ENCODE measurements at regions not wholly inside any gene's neighbourhood (a gene's known extent, or its start where the extent isn't known, plus 50 kb on each side); places are given as distances from the start of the nearest gene placed in this dataset.

DNA sequence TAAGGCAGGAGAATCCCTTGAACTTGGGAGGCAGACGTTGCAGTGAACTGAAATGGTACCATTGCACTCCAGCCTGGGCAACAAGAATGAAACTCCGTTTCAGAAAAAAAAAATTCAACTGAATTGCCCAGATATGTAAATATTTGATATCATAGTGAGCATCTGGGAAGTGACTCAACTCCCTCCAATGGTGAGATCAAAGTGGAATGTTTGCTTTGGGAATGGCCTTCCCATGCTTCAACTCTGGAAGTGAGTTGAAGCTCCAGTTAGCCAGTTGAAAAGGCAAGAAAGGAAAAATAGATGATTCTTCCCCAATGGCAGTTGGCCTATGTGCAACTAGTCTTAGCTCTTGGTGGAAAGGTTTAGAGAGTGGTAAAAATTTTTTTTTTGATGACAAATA is 131.6 kb upstream of the CMC1 start:
- Histone ChIP-seq H3K4me3 (no peak overlapping the region), H3K36me3 (no peaks in the 10 kb centered on the region), H3K27ac (no peak overlapping the region), H3K4me1 (no peaks in the 10 kb centered on the region), H3K27me3 (no peaks in the 10 kb centered on the region), H3K9me3 (no peaks in the 10 kb centered on the region)
- intact Hi-C loops (cut with DNase I), result no loop called here
- TF ChIP-seq POLR2AphosphoS5 (IDR thresholded peaks at IDR 0.05; ENCODE audit: insufficient read depth in 1 of 2, low read depth in 1 of 2) (no peak), POLR2A (IDR thresholded peaks at IDR 0.05) (no peak)
- TF ChIP-seq, protein P1, sequence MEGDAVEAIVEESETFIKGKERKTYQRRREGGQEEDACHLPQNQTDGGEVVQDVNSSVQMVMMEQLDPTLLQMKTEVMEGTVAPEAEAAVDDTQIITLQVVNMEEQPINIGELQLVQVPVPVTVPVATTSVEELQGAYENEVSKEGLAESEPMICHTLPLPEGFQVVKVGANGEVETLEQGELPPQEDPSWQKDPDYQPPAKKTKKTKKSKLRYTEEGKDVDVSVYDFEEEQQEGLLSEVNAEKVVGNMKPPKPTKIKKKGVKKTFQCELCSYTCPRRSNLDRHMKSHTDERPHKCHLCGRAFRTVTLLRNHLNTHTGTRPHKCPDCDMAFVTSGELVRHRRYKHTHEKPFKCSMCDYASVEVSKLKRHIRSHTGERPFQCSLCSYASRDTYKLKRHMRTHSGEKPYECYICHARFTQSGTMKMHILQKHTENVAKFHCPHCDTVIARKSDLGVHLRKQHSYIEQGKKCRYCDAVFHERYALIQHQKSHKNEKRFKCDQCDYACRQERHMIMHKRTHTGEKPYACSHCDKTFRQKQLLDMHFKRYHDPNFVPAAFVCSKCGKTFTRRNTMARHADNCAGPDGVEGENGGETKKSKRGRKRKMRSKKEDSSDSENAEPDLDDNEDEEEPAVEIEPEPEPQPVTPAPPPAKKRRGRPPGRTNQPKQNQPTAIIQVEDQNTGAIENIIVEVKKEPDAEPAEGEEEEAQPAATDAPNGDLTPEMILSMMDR (IDR thresholded peaks at IDR 0.05), result no peak
- no peak for DNase-seq (ENCODE audit: extremely low spot score in 2 of 2)

DNA sequence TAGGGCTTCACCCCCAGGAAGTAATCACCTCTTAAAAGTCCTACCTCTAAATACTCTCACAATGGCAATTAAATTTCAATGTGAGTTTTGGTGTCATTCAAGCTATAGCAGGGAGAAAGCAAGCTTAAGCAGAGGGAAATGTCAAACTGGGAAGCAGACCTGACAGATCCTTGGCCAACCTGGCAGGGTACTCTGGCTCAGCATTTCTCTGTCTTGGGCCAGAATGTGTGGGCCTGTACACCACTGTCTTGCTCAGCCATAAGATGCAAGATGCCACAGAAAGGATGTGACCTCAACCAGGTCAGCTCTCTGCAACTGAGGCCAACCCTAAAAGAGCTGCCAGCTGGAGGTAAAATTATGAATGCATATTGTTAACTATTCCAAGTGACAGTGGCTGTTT is 130.6 kb upstream of the CMC1 start:
- no peaks in the 10 kb centered on the region for H3K27me3 ChIP-seq
- intact Hi-C loops (cut with DNase I), result no loop called here
- no peaks in the 10 kb centered on the region for H3K36me3 ChIP-seq
- H3K27ac ChIP-seq, result no peak overlapping the region
- no peak overlapping the region for H3K4me3 ChIP-seq
- H3K4me1 ChIP-seq, result no peaks in the 10 kb centered on the region
- no peaks in the 10 kb centered on the region for H3K9me3 ChIP-seq
- TF ChIP-seq POLR2AphosphoS5 (IDR thresholded peaks at IDR 0.05; ENCODE audit: insufficient read depth in 1 of 2, low read depth in 1 of 2) (no peak), POLR2A (IDR thresholded peaks at IDR 0.05) (no peak)
- TF ChIP-seq, protein P1 (IDR thresholded peaks at IDR 0.05), result no peak
- no peak for DNase-seq (ENCODE audit: extremely low spot score in 2 of 2)

DNA sequence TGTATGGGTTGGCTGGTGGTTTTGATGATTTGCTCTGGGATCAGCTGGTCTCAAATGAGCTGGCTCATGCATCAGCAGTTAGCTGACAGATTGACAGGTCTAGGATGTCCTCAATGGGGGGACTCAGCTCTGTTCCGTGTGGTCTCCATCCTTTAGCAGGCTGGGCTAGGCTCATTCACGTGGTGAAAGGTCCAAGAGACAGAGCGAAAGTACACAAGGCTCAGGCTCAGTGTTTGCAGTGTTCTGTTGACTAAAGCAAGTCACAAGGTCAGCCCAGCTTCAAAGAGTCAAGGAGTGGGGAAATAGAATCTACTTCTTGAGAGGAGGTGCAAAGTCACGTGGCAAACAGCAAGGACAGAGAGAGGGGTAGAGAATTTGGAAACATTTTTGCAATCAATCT is 126.5 kb upstream of the CMC1 start:
- H3K9me3 ChIP-seq, result no peaks in the 10 kb centered on the region
- H3K27ac ChIP-seq, result no peak overlapping the region
- DNase-seq (ENCODE audit: extremely low spot score in 2 of 2), result no peak
- H3K27me3 ChIP-seq, result no peaks in the 10 kb centered on the region
- H3K36me3 ChIP-seq, result no peaks in the 10 kb centered on the region
- H3K4me3 ChIP-seq, result no peak overlapping the region
- intact Hi-C loops (cut with DNase I), result no loop called here
- no peaks in the 10 kb centered on the region for H3K4me1 ChIP-seq
- TF ChIP-seq, protein P1 (IDR thresholded peaks at IDR 0.05), result no peak
- TF ChIP-seq POLR2A (IDR thresholded peaks at IDR 0.05), result no peak

DNA sequence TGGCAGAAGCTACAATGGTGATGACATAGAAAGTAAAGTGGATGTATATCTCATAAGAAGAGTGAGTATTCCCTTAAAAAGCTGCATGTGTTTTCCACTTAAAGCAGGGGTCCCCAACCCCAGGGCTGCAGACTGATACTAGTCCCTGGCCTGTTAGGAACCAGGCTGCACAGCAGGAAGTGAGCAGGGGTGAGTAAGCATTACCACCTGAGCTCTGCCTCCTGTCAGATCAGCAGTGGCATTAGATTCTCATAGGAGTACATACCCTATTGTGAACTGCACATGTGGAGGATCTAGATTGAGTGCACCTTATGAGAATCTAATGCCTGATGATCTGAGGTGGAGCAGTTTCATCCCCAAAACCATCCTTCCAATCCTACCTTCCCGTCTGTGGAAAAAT is 126.1 kb upstream of the CMC1 start:
- Histone ChIP-seq H3K36me3 (no peaks in the 10 kb centered on the region), H3K27ac (no peak overlapping the region), H3K4me1 (no peaks in the 10 kb centered on the region), H3K4me3 (no peak overlapping the region), H3K27me3 (no peaks in the 10 kb centered on the region), H3K9me3 (no peaks in the 10 kb centered on the region)
- no peak for DNase-seq (ENCODE audit: extremely low spot score in 2 of 2)
- TF ChIP-seq, protein P1 (IDR thresholded peaks at IDR 0.05), result no peak
- TF ChIP-seq POLR2A (IDR thresholded peaks at IDR 0.05) (no peak), POLR2AphosphoS5 (IDR thresholded peaks at IDR 0.05; ENCODE audit: insufficient read depth in 1 of 2, low read depth in 1 of 2) (no peak)
- intact Hi-C loops (cut with DNase I), result no loop called here

DNA sequence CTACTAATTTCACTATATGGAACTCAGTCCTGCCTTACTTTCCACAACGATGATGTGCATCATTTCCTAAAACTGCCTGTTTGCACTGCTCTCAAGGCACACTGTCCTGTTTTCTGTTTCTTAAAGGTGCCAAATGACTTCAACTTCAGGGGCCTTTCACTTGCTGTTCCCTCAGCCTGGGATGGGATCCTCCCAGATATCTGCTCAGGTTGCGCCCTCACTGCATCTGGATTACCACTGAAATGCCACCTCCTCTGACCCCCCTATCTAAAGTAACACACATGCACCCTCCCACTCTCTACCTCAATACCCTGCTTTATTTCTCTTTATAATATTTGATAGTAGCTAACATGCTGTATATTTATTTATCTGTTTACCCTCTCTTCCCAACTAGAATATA is 123.8 kb upstream of the CMC1 start:
- H3K27ac ChIP-seq, result no peak overlapping the region
- no peak for DNase-seq (ENCODE audit: extremely low spot score in 2 of 2)
- intact Hi-C loops (cut with DNase I), result no loop called here
- TF ChIP-seq POLR2A (IDR thresholded peaks at IDR 0.05) (no peak), POLR2AphosphoS5 (IDR thresholded peaks at IDR 0.05; ENCODE audit: insufficient read depth in 1 of 2, low read depth in 1 of 2) (no peak)
- TF ChIP-seq, protein P1 (IDR thresholded peaks at IDR 0.05), result no peak
- H3K4me3 ChIP-seq, result no peak overlapping the region
- no peaks in the 10 kb centered on the region for H3K27me3 ChIP-seq
- H3K9me3 ChIP-seq, result no peaks in the 10 kb centered on the region
- no peaks in the 10 kb centered on the region for H3K4me1 ChIP-seq
- no peaks in the 10 kb centered on the region for H3K36me3 ChIP-seq
